ENCODE measurements at regions not wholly inside any gene's neighbourhood (a gene's known extent, or its start where the extent isn't known, plus 50 kb on each side); places are given as distances from the start of the nearest gene placed in this dataset.

- Histone ChIP-seq H3K27ac (ENCODE audit: low read depth, low read length) (no peak overlapping the region), H3K27me3 (ENCODE audit: control insufficient read depth in 2 of 2, insufficient read depth in 2 of 2, low read length in 2 of 2) (no peaks in the 10 kb centered on the region), H3K4me1 (ENCODE audit: control insufficient read depth in 2 of 2, insufficient read depth in 2 of 2, low read length in 2 of 2) (peaks cover 0 to 15% of the 10 kb centered on the region in 2 donors), H3K36me3 (ENCODE audit: control insufficient read depth in 2 of 3, insufficient read depth in 3 of 3, low read length in 3 of 3) (no peaks in the 10 kb centered on the region), H3K4me3 (ENCODE audit: low read length) (no peak overlapping the region), H3K9me3 (ENCODE audit: control insufficient read depth in 2 of 3, low read length in 3 of 3) (no peaks in the 10 kb centered on the region)
- DNase-seq (no peak), ATAC-seq (no peak)
- H3K4me3 Mint-ChIP-seq, result peak overlapping the region in 9 of 10 donors; percentile 74 to 92 (median 83)
- H3K9me3 Mint-ChIP-seq, result no peaks in the 10 kb centered on the region
- H3K36me3 Mint-ChIP-seq, result peaks cover 0 to 3% (median 0%) of the 10 kb centered on the region in 5 donors
- ChIA-PET POLR2A (interaction anchor here (1.4 to 3.4 kb wide), 3 partner anchors 11 to 57 kb away, joined by 4 to 22 read pairs (median 5); no protein-coding TSS in a partner anchor), CTCF (interaction anchor here (1.3 to 2.2 kb wide), 4 partner anchors 8 to 476 kb away, joined by 3 to 7 read pairs (median 4); no protein-coding TSS in a partner anchor)
- peak overlapping the region; percentile 78 to 94 (median 91) for H3K27ac Mint-ChIP-seq
- intact Hi-C loops (cut with micrococcal nuclease), result loop anchor here in 1 of 2 donors (10.0 kb wide), 1 partner anchor 1148 kb away; no protein-coding TSS in a partner anchor
- H3K27me3 Mint-ChIP-seq, result peaks cover 0 to 24% (median 0%) of the 10 kb centered on the region in 5 donors
- peaks cover 11 to 36% (median 25%) of the 10 kb centered on the region in 7 donors for H3K4me1 Mint-ChIP-seq
These were observed 92.8 kb upstream of the ETV6 start for GRCh38 chr12:11556682-11557081.

GRCh38 chr12:11559626-11560340 lies 89.7 kb upstream of the ETV6 start:
- Mint-ChIP-seq H3K4me1 (peaks cover 6 to 18% (median 16%) of the 10 kb centered on the region in 7 donors), H3K9me3 (no peaks in the 10 kb centered on the region), H3K36me3 (peaks cover 0 to 3% (median 0%) of the 10 kb centered on the region in 5 donors), H3K4me3 (no peak overlapping the region), H3K27ac (peak overlapping the region in 1 of 9 donors; percentile 44), H3K27me3 (peaks cover 0 to 13% (median 0%) of the 10 kb centered on the region in 5 donors)
- H3K27ac ChIP-seq (ENCODE audit: low read depth, low read length), result no peak overlapping the region
- ATAC-seq (no peak), DNase-seq (no peak)
- no peaks in the 10 kb centered on the region for H3K9me3 ChIP-seq (ENCODE audit: control insufficient read depth in 2 of 3, low read length in 3 of 3)
- H3K36me3 ChIP-seq (ENCODE audit: control insufficient read depth in 2 of 3, insufficient read depth in 3 of 3, low read length in 3 of 3), result no peaks in the 10 kb centered on the region
- POLR2A ChIA-PET, result interaction anchor here (0.9 kb wide), 1 partner anchor 16 kb away, joined by 3 read pairs; no protein-coding TSS in a partner anchor
- H3K4me1 ChIP-seq (ENCODE audit: control insufficient read depth in 2 of 2, insufficient read depth in 2 of 2, low read length in 2 of 2), result peaks cover 0 to 8% of the 10 kb centered on the region in 2 donors
- no peak overlapping the region for H3K4me3 ChIP-seq (ENCODE audit: low read length)
- intact Hi-C loops (cut with micrococcal nuclease), result loop anchor here in 1 of 2 donors (10.0 kb wide), 1 partner anchor 1145 kb away; no protein-coding TSS in a partner anchor
- CTCF ChIA-PET, result interaction anchor here (1.0 kb wide), 1 partner anchor 473 kb away, joined by 4 read pairs; no protein-coding TSS in a partner anchor
- no peaks in the 10 kb centered on the region for H3K27me3 ChIP-seq (ENCODE audit: control insufficient read depth in 2 of 2, insufficient read depth in 2 of 2, low read length in 2 of 2)

GRCh38 chr12:11561411-11561810 lies 88.1 kb upstream of the ETV6 start:
- no peaks in the 10 kb centered on the region for H3K36me3 ChIP-seq (ENCODE audit: control insufficient read depth in 2 of 3, insufficient read depth in 3 of 3, low read length in 3 of 3)
- Mint-ChIP-seq H3K27ac (no peak overlapping the region), H3K27me3 (peaks cover 0 to 14% (median 0%) of the 10 kb centered on the region in 5 donors), H3K36me3 (peaks cover 0 to 3% (median 0%) of the 10 kb centered on the region in 5 donors), H3K9me3 (no peaks in the 10 kb centered on the region), H3K4me3 (no peak overlapping the region), H3K4me1 (peaks cover under 1 to 4% (median 2%) of the 10 kb centered on the region in 7 donors)
- H3K4me1 ChIP-seq (ENCODE audit: control insufficient read depth in 2 of 2, insufficient read depth in 2 of 2, low read length in 2 of 2), result no peaks in the 10 kb centered on the region
- ChIA-PET CTCF (no interaction called here), POLR2A (no interaction called here)
- no peak overlapping the region for H3K27ac ChIP-seq (ENCODE audit: low read depth, low read length)
- no peaks in the 10 kb centered on the region for H3K9me3 ChIP-seq (ENCODE audit: control insufficient read depth in 2 of 3, low read length in 3 of 3)
- H3K27me3 ChIP-seq (ENCODE audit: control insufficient read depth in 2 of 2, insufficient read depth in 2 of 2, low read length in 2 of 2), result no peaks in the 10 kb centered on the region
- ATAC-seq (no peak), DNase-seq (no peak)
- no peak overlapping the region for H3K4me3 ChIP-seq (ENCODE audit: low read length)
- intact Hi-C loops (cut with micrococcal nuclease), result no loop called here

GRCh38 chr12:11563785-11564739 lies 85.4 kb upstream of the ETV6 start:
- CTCF ChIA-PET, result interaction anchor here (0.8 to 1.5 kb wide), 2 partner anchors 8 to 19 kb away, joined by 3 to 4 read pairs; no protein-coding TSS in a partner anchor

GRCh38 chr12:11564984-11565651 lies 84.4 kb upstream of the ETV6 start:
- intact Hi-C loops (cut with micrococcal nuclease), result no loop called here
- CTCF ChIA-PET, result interaction anchor here (0.7 to 1.5 kb wide), 2 partner anchors 9 to 416 kb away, joined by 3 to 4 read pairs; no protein-coding TSS in a partner anchor
- POLR2A ChIA-PET, result interaction anchor here (0.6 kb wide), 1 partner anchor 573 kb away, joined by 3 read pairs; no protein-coding TSS in a partner anchor

More at GRCh38 chr12:11563785-11564739, 85.4 kb upstream of the ETV6 start:
- Histone ChIP-seq H3K4me3 (ENCODE audit: low read length) (no peak overlapping the region), H3K27me3 (ENCODE audit: control insufficient read depth in 2 of 2, insufficient read depth in 2 of 2, low read length in 2 of 2) (no peaks in the 10 kb centered on the region), H3K9me3 (ENCODE audit: control insufficient read depth in 2 of 3, low read length in 3 of 3) (no peaks in the 10 kb centered on the region), H3K4me1 (ENCODE audit: control insufficient read depth in 2 of 2, insufficient read depth in 2 of 2, low read length in 2 of 2) (no peaks in the 10 kb centered on the region), H3K36me3 (ENCODE audit: control insufficient read depth in 2 of 3, insufficient read depth in 3 of 3, low read length in 3 of 3) (no peaks in the 10 kb centered on the region), H3K27ac (ENCODE audit: low read depth, low read length) (no peak overlapping the region)
- DNase-seq (no peak), ATAC-seq (no peak)
- Mint-ChIP-seq H3K9me3 (no peaks in the 10 kb centered on the region), H3K4me1 (peaks cover 0 to under 1% (median 0%) of the 10 kb centered on the region in 7 donors), H3K27me3 (peaks cover 0 to 9% (median 0%) of the 10 kb centered on the region in 5 donors), H3K36me3 (peaks cover 0 to 4% (median 0%) of the 10 kb centered on the region in 5 donors), H3K27ac (no peak overlapping the region), H3K4me3 (no peak overlapping the region)
- intact Hi-C loops (cut with micrococcal nuclease), result no loop called here
- POLR2A ChIA-PET, result no interaction called here

GRCh38 chr12:11565752-11566151 lies 83.7 kb upstream of the ETV6 start:
- H3K4me3 ChIP-seq (ENCODE audit: low read length), result no peak overlapping the region
- peaks cover 0 to 4% (median 0%) of the 10 kb centered on the region in 5 donors for H3K36me3 Mint-ChIP-seq
- H3K27me3 Mint-ChIP-seq, result peaks cover 0 to 14% (median 0%) of the 10 kb centered on the region in 5 donors
- H3K36me3 ChIP-seq (ENCODE audit: control insufficient read depth in 2 of 3, insufficient read depth in 3 of 3, low read length in 3 of 3), result no peaks in the 10 kb centered on the region
- no peaks in the 10 kb centered on the region for H3K4me1 ChIP-seq (ENCODE audit: control insufficient read depth in 2 of 2, insufficient read depth in 2 of 2, low read length in 2 of 2)
- ChIA-PET CTCF (interaction anchor here (1.5 kb wide), 1 partner anchor 10 kb away, joined by 4 read pairs; no protein-coding TSS in a partner anchor), POLR2A (no interaction called here)
- H3K27ac ChIP-seq (ENCODE audit: low read depth, low read length), result no peak overlapping the region
- no peaks in the 10 kb centered on the region for H3K4me1 Mint-ChIP-seq
- H3K9me3 Mint-ChIP-seq, result no peaks in the 10 kb centered on the region
- H3K27ac Mint-ChIP-seq, result no peak overlapping the region
- H3K9me3 ChIP-seq (ENCODE audit: control insufficient read depth in 2 of 3, low read length in 3 of 3), result no peaks in the 10 kb centered on the region
- H3K4me3 Mint-ChIP-seq, result no peak overlapping the region
- intact Hi-C loops (cut with micrococcal nuclease), result no loop called here
- ATAC-seq (no peak), DNase-seq (no peak)
- no peaks in the 10 kb centered on the region for H3K27me3 ChIP-seq (ENCODE audit: control insufficient read depth in 2 of 2, insufficient read depth in 2 of 2, low read length in 2 of 2)

More at GRCh38 chr12:11564984-11565651, 84.4 kb upstream of the ETV6 start:
- no peaks in the 10 kb centered on the region for H3K36me3 ChIP-seq (ENCODE audit: control insufficient read depth in 2 of 3, insufficient read depth in 3 of 3, low read length in 3 of 3)
- H3K36me3 Mint-ChIP-seq, result peaks cover 0 to 4% (median 0%) of the 10 kb centered on the region in 5 donors
- no peaks in the 10 kb centered on the region for H3K27me3 ChIP-seq (ENCODE audit: control insufficient read depth in 2 of 2, insufficient read depth in 2 of 2, low read length in 2 of 2)
- H3K4me1 ChIP-seq (ENCODE audit: control insufficient read depth in 2 of 2, insufficient read depth in 2 of 2, low read length in 2 of 2), result no peaks in the 10 kb centered on the region
- no peaks in the 10 kb centered on the region for H3K4me1 Mint-ChIP-seq
- no peak overlapping the region for H3K4me3 Mint-ChIP-seq
- no peaks in the 10 kb centered on the region for H3K9me3 Mint-ChIP-seq
- no peak overlapping the region for H3K4me3 ChIP-seq (ENCODE audit: low read length)
- H3K27ac Mint-ChIP-seq, result no peak overlapping the region
- no peak overlapping the region for H3K27ac ChIP-seq (ENCODE audit: low read depth, low read length)
- no peak for ATAC-seq
- H3K27me3 Mint-ChIP-seq, result peaks cover 0 to 10% (median 0%) of the 10 kb centered on the region in 5 donors
- no peak for DNase-seq
- no peaks in the 10 kb centered on the region for H3K9me3 ChIP-seq (ENCODE audit: control insufficient read depth in 2 of 3, low read length in 3 of 3)
